Fibroblast of upper back skin (primary cell): ENCODE measurements at regions not wholly inside any gene's neighbourhood (a gene's known extent, or its start where the extent isn't known, plus 50 kb on each side); places are given as distances from the start of the nearest gene placed in this dataset.

ENCODE experiments used
- DNase-seq: peaks from one replicate; pipeline ENCODE4 v3.0.0-alpha.2; 2013

DNA sequence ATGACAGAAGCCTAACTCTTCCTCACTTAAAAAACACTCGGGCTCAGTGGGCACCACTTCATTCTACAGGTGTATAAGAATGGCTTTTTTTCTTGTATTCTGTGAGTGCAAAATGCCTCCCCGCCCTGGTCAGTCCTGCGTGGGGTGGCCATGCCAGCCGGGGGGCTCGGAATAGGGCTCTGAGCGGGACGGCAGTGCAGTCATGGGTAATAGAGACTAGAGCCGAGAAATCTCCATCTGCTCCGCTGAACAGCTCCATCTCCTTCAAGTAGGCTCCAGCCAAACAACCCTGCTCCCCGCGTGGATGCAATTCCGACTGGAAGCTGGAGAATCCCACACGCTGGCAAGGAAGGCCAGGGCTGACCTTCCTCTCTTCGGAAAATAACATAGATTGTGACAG lies 317.0 kb upstream of the IRX4 start:
- DNase-seq = no peak

DNA sequence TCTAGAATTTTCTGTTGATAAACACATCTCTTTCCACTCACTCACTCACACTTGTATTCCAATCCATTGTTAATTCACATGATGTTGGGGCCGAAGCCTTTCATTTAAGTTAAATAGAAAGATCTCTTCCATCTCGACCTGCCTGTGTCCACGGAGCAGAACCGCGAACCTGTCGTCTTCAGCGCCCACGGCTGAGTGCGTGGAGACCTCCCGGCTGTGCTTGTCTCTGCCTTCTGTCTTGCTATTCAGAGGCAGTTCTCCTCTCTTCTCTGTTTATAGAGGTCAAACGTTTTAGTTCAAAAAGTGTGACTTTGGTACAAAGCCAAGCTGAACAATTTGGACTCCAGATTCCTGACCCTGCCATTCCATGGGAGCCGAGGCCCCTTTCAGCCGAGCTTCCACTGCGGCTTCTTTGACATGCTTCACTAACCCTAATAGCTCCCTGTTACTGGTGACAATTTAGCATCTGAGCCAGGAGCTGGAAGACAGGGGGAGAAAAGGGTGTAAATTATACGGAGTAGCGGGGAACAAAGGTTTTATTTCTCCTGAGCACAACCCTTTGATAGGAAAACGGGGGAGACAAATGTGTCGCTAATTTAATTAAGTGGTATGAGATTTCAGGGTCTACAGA lies 314.4 kb upstream of the IRX4 start:
- no peak for DNase-seq

DNA sequence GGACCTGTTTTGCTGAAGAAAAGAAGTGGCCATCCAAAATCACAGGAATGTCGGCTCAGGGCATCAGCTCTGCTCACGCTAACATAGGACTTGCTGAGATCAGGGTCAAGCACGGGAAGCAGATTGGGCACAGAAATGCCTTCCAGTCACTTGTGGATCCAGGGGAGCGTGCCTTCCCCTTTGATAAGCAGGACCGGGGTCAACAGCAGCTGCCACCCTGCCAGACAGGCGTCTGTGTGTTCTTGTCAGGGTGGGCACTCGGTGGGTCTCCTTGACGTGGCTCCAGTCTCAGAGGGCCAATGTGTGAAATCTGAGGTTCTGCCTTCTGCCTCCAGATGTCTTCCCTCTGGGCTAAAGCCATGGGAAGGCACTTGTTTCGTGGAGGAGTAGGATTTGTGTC lies 313.7 kb upstream of the IRX4 start:
- DNase-seq = no peak

DNA sequence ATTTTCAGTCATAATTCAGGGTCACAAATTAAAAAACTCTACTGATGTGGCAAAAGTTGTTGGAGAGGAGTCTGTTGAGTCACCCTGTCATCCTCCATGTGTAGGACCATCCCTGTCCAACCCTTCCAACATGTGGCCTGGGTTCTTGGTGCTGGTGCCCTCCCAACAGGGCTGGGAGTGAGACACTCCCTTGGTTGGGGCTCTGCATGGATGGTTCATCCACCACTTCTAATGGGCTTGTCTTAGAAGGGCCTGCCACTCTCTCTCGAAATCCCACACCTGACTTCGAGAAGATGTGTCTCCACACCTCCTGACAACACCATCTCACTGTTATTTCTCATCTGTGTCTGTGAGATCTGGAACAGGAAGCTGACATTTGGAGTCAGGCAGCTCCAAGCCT lies 312.2 kb upstream of the IRX4 start:
- DNase-seq = no peak

DNA sequence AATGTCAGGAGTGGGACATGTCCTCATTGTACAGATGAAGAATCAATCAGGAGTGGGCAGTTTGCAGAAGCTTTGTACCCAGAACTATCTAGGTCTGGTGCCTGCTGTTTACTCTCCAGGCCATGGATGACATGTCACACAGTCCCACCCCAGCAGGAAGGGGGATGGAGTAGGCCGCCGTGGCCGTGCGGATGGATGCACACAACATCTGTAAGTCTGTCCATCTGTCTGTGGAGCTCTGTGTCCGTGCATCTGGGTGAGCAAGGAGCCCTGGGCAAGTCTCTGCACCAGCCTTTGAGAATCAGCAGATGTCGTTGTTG lies 311.5 kb upstream of the IRX4 start:
- no peak for DNase-seq

DNA sequence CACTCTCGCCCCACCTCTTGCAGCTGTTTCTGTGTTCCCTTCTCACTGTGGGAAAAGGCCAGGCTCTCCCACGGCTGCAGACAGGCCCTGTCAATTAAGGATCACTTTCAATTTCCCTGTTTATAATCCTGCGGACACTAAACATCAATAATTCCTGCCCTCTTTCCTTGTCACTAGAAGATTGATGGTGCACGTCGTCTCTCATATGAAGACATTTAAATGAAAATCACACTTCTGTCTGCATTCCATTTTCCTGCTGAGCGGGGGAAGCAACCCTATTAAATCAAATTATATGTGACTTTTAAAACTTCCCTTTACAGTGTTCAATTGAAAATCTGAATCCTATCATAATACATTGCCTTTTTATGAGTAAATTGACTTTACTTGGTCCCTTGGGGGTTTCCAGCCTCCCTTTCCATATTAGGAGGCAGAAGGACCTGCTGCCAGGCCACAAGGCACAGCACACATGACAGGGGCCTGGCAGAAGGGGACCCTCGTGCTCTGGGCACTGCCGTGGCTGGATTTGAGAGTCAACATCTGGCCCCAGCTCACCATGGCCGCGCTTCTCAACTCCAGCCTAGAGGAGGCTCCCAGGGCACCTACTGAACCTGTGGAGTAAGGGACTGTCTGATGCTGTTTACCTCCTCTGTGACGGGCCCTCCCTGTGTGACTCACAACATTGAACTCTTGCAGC lies 311.0 kb upstream of the IRX4 start:
- no peak for DNase-seq

DNA sequence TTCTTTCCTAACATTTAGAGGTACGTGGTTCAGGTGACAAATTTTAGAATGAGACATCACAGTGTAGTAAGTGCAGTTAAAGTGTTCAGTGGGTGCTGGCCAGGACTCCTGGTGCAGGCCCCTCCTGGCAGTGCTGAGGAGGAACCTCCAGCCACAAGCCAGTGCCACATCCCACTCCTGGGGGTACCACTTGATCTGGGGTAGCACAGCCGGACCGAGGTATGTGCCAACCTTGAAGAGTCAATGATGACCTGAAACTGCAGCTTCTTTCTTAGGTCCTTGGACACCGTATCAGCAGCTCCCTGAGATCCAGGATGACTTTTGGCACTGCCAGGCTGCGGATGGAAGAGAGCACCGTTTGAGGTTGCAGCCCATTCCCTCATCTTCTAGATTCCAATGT lies 310.4 kb upstream of the IRX4 start:
- DNase-seq = no peak

DNA sequence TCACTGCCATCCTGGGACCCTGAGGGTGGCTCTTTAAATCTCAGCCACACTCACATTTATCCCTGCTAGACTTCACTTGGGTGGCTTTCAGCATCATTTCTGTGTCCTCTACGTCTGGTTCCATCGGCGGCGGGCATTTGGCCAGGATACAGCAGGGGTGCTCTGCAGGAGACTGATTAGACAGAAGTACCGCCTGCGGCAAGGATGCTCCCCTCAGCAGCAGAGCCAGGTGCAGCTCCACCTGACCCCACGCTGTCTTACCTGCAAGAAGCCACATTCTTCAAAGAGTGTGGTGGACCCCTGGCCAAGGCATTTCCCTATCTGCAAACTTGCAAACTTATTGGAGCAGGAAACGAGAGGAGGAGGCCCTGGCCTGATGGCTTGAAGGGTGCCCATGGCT lies 309.8 kb upstream of the IRX4 start:
- DNase-seq = no peak

DNA sequence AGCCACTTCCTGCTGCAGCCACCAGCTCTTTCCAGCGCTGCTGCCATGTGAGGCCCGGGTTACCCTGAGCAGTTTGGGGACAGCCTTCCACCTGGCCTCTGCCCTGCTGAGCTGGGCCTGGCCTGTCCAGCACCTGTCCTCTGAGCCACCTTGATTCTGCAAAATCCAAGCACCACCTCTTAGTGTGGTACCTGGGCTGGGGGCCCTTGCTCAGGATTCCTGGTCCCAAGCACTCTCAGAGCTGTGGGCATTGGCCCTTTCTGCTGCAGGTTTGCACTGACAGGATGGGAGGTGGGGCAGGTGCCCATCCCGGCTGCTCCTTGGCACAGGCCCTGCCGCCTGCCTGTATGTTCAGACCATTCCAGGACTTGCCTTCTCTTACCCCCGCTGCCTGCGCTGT lies 309.2 kb upstream of the IRX4 start:
- DNase-seq = no peak

DNA sequence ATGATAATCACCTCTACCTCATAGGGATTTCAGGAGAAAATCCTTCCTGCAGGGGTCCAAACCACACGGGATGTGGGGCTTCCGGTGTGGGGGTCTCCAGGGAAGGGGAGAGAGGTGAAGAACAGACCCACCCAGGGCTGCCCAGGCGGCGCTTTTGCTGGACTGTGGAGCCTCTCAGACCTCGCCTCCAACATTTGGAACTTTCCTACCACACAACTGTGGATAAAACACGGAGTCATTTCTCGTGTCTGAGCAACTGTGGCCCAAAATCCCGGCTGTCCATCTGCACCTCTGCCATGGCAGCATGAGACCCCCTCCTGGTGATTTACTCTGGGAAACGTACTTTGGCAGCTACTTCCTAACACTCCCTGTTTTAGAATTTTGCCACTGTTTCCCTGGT lies 307.8 kb upstream of the IRX4 start:
- DNase-seq = no peak

DNA sequence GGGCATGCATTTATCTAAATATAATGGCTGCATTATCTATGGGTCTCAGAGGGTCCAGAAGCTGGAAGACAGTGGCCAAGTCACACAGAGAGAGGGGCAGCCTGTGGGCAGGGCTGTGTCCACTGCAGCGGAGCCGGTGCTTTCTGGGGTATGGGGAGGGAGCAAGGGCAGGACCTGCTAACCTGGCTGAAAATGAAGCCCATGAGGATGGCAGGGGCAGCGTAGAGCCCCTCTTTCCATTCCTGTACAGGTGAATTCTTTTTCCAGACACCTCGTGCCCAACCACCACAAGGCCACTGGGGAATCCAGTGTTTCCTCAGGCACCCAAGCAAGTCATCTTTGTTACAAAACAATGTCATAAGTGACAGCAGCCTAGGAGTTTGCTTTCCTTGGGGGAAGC lies 305.9 kb upstream of the IRX4 start:
- no peak for DNase-seq

DNA sequence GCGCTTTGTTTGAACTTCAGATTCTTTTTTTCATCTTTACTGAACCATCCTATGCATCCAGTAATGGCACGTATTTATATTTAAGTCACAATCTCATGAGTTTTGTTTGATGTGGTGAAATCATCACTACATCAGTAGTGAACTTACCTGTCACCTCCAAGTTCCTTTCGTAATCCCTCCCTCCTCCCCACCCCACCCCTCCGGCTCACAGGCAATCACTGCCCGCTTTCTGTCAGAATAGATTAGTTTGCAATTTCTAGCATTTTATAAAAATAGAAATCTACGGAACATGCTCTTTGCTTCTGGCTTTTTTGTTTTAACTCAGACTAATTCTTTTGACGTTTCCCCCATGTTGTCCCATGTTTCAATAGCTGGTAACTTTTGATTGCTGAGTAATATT lies 305.4 kb upstream of the IRX4 start:
- no peak for DNase-seq

DNA sequence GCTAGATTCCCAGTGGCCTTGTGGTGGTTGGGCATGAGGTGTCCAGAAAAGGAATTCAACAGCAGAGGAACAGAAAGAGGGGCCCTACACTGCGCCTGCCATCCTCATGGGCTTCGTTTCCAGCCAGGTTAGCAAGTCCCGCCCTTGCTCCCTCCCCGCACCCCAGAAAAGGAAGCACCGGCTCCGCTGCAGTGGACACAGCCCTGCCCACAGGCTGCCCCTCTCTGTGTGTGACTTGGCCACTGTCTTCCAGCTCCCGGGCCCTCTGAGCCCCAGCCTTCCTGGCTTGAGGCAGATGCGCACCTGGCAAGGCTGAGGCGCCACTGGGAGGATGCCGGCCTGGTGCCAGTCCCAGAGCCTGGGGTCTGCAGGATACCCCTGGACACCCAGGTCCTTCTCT lies 305.0 kb upstream of the IRX4 start:
- DNase-seq = no peak

DNA sequence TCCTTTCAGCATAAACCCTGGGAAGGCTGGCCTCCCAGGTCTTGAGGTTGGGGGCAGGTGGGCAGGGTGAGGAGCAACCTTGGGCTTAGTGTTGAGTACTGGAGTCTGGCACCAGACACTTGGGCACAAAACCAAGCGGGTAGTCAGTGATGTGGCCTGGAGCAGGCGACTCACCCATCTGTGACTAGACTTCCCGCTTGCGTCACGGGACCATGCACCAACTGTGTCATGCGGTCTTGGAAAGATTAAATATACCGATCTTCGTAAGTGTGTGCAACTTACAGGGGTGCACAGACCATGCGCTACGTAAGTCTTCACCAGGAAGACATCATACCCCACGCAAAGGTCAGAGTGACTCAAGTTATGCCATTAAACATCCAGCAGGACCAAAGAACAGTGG lies 304.4 kb upstream of the IRX4 start:
- no peak for DNase-seq

DNA sequence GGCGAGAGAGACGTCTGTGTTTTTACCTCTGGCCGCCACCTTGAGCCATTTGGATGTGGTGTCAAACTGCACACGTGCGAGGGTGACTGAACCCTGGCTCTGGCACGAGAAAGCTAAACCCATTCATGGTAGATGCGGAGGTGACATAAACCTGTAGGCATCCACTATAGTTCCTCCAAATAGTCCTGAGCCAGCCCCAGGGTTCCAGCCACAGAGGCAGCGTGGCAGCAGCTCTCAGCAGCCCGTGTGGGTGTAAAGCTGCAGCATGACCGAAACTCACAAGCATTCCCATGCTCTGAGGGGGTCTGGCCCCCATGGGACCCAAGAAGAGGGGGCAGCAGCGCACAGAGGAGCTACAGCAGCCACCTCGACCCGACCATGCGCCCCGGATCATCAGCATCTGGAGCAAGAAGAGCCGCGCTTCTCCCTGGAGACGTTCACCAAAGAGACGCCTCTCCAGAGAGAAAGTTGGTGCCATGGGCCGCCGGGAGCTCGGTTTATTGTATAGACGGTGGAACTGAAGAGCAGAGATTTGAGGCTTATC lies 303.8 kb upstream of the IRX4 start:
- no peak for DNase-seq

DNA sequence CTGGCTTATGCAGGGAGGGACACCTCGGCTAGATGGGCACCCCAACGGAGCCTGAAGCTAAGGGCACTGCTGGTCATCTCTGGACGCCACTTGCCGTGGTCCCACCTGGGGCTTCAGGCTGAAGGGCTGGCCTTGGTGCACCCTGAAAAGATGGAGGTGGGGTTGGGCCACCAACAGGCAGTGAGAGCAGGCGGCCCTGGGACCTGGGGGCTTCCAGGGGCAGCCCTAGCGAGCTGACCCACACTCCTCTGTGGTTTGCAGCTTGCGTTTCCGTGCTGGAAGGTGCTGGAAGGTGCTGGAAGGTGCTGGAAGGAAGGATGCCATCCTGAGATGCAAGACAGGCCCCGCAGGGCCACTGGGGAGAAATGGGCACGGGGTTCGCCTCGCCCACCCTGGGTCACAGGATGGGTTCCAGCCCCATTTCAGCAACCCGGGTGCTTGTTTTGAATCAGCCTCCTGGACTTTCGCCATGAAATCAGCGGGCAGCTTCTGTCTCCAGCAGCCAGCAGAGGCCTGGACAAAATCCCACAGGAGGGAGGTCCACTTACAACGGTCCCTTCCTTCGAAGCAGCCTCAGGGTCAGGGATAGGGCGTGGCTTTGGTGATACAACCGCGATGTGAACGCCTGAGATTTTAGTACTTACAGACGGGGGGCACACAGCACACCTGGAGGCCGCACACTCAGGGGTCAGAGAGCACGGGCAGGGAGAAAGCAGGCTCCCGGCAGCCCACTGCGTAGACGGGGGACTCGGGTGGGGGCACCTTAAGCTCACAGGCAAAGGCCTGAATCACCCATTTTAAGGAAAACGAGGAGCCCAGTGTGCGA lies 303.1 kb upstream of the IRX4 start:
- DNase-seq = no peak

DNA sequence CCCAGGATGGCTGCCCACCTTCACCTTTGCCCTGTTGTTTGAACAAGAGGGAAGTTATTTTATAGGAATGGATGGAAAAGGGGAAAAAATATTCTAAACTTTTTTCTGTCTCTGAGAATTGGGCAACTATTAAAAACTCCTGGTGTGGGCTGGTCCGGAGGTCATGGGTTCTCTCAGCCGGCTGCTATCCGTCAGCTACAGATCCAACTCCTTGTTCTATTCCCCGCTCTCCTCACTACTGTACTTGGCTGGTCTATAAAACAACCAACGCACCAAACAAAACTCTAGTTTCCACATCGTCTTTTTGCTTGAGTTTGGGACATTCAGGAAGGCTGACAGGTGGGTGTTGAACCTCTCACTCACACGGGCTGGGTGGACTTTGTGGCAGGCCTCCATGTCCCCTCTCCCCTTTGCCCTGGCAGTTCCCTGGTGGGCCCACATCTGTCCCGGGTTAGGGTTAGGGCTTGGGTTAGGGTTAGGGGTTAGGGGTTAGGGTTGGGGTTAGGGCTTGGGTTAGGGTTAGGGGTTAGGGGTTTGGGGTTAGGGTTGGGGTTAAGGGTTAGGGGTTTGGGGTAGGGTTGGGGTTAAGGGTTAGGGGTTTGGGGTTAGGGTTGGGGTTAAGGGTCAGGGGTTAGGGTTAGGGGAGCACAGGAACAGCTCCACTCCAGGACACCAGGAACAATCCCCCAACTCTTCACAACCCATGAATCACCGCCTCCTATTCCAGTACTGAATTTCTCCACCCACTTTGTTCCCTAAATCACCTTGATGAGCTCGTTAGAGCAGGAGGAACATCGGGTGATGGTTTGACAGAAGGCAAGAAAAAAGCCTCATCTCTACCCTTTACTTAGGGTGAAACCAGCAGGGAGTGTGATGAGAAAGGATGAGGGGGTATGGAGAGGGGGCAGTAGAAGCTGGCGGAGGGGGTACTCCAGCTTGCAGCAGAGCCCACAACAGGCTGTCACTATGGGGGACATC lies 302.1 kb upstream of the IRX4 start:
- no peak for DNase-seq

DNA sequence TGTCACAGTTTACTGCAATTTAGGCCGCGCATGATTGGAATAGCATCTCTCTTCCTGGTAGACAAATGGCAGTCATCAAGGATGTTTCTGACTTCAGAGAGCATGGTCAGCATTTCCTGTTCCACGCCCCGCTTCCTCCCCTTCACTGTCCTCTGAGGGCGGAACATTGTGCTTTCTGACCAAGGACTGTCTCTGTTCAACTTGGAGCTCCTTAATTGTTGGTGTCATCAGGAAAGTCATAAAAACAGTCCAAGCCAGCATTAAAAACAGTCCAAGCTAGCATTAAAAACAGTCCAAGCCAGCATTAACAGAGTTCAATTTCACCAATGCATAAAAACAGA lies 301.3 kb upstream of the IRX4 start:
- DNase-seq = no peak

DNA sequence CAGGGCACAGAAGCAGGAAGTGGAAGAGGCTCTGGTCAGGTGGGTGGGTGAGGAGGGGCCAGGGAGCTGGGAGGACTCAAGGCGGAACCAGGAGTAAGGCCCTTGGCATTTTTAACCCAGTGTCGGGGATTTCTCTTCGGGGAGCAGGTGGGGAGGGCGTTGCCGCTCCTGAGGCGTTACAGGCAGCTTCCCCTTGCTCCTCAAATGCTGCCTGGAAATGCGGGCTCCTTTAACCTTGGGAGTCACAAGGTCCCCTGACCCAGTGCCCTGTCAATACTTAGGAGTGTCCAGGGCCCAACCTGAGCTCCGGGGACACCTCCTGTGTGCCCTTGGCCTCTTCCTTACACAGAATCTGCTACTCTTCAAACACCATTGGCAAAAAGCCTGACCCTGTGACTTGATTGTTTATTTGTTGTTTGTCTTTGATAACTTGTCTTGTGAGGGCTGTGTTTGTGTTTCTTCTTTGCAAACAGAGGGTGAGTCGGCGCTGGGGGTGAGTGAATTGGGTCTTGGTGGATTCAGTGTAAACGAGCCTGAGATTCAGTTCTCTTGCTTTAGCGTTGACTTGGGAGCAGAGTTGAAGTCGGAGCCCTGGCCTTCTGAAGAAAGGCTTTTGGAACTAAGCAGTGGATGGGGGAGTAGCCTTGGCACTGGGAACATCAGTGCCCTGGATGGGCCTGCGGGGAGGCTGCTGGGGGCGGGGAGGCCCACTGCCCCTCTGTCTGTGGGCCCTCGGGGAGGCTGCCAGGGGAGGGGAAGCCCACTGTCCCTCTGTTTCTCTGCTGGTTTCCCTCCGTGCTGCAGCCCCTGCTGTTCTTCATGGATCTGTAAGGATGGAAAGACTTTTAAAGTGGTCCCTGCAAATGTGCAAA lies 300.7 kb upstream of the IRX4 start:
- DNase-seq = no peak

DNA sequence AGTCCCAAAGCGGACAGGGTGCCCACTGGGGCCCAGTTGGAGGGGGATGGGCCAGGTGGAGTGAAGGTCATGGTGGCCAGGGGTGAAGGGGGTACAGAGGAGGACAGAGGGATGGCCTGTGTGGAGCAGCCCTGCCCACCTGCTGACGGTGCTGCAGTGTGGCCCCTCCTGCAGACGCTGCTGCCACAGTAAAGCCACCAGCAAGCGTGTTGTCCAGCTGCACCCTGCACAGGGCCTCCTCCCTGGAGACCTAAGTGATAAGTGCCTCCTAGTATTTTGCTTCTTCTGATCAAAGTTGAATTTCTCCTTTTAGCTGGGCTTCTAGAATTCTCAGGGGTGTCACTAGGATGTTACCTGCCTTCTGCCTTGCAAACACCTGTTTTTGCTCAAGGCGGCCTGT lies 299.3 kb upstream of the IRX4 start:
- no peak for DNase-seq

DNA sequence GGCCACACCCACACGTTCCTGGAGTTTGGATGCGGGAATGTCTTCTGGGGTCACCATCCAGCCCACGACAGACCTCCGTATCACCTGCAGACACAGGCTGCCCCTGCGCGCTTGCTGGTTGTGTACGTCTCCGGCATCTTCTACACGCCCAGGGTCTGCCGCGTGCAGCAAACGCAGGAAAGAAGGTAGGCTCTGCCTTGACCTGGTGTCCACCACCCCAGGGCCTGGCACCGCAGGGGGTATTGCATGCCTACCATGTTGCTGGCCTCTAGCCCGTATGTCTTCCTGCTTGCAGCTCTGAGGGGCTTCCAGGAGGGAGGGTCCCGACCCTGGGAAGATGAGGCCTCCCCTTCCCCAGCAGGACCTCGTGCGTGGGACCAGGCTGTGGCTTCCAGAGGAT lies 298.8 kb upstream of the IRX4 start:
- no peak for DNase-seq

DNA sequence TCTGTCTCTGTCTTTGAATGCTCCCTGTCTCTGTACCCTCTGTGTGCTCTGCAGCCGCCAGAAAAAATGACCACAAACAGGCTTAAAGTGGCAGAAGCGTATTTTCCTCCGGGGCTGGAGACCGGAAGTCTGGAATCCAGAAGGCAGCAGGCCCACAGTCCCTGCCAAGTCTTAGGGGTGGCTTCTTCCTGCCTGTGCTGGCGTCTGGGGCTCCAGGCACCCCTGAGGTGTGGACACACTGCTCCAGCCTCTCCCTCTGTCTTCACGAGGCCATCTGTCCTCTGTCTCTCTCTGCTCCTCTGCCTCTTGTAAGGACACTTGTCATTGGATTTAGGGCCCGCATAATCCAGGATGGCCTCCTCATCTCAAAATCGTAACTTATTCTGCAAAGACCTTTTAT lies 298.4 kb upstream of the IRX4 start:
- DNase-seq = no peak
